ENCODE measurements at regions not wholly inside any gene's neighbourhood (a gene's known extent, or its start where the extent isn't known, plus 50 kb on each side); places are given as distances from the start of the nearest gene placed in this dataset.
"Not testable (repeated sequence)": the region's sequence is repeated elsewhere in the genome, so short reads cannot be mapped to it uniquely, and the experiment has no call there.

GRCh38 chr17:13442361-13442760, 159.4 kb downstream of the HS3ST3A1 start:
- ChIA-PET CTCF (no interaction called here), POLR2A (no interaction called here)

- ChIA-PET POLR2A (no interaction called here), CTCF (no interaction called here)
Observed at GRCh38 chr17:13441873-13442272, 159.9 kb downstream of the HS3ST3A1 start.

DNA sequence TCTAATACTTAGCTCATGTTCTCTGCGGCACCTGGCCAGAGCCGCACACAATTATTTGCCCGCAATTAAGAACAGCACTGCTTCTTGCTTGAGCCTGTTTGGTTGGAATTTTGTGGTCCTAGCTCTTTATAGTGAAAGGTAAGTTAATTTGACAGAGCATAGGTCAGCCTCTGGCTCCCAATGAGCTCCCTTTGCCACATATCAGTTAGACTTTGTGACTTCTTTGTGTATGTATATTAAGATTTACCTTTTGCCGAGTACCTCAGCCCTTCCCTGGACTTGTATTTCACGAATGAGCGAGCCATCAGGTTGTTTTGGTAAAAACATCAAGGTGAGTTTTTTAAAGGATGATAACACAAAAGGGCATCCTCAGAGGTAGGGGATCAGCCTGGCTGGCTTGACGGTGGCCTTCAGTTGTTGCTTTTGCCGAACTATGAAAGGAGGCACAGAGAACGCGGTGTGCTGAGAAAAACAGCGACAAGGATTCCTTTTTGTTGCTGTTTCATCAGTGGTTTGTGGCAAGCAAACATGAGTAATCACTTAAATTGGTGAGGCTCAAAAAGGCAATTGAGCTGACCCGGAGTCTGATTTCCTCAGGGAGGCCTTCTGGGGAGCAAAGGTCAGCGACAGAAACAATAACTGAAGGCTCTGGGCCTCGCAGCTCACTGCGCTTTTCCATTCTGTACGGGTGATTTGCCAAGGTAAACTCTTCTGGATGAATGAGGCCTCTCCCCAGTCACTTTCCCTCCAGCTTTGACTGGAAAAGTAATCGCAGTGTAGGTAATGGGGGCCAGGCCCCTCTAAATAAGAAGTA, 163.6 kb downstream of the HS3ST3A1 start:
- ChIA-PET POLR2A (no interaction called here), CTCF (no interaction called here)

GRCh38 chr17:13435230-13435629, 166.5 kb downstream of the HS3ST3A1 start:
- ChIA-PET CTCF (no interaction called here), POLR2A (no interaction called here)

GRCh38 chr17:13429201-13429600, 172.5 kb downstream of the HS3ST3A1 start:
- CTCF ChIA-PET = no interaction called here
- POLR2A ChIA-PET = no interaction called here

DNA sequence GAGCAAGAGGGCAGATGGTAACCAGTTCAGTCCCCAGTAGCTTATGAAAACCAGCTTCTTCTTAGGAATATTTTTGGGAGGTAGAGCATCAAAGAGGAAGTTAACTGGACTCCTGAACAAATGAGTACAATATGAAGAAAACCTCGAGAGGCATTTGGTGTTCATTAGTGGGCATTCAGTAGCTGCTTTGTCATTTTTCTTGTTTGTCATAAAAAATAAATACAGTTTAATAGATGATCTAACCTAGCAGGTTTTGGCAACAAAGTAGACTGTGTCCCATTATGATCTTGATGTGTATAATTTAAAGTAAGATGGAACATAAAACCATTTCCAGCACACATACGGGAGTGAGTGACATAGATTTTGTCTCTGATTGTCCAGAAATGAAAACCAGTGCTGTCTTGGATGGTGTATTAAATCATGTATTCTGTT, 173.1 kb downstream of the HS3ST3A1 start:
- CTCF ChIA-PET = no interaction called here
- POLR2A ChIA-PET = no interaction called here

DNA sequence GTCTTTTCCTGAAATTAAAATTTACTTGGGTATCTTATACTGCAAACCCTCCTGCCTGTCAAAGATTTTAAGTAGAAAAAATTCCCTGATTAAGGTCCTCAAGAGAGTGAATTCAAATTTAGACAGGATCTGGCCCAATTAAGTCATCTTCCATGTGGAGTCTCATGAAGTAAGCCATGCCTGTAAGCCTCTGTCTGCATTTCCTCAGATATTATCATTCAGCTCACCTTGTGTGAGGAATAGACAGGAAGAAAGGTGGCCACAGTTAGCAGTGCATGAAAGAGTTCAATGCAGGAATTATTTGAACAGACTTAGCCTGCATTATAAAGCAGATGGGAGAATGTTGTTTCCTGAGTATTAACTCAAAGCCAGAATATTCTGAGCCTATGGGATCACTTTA, 174.7 kb downstream of the HS3ST3A1 start:
- CTCF ChIA-PET = no interaction called here
- POLR2A ChIA-PET = no interaction called here

GRCh38 chr17:13425390-13425789, 176.3 kb downstream of the HS3ST3A1 start:
- CTCF ChIA-PET = no interaction called here
- POLR2A ChIA-PET = no interaction called here

DNA sequence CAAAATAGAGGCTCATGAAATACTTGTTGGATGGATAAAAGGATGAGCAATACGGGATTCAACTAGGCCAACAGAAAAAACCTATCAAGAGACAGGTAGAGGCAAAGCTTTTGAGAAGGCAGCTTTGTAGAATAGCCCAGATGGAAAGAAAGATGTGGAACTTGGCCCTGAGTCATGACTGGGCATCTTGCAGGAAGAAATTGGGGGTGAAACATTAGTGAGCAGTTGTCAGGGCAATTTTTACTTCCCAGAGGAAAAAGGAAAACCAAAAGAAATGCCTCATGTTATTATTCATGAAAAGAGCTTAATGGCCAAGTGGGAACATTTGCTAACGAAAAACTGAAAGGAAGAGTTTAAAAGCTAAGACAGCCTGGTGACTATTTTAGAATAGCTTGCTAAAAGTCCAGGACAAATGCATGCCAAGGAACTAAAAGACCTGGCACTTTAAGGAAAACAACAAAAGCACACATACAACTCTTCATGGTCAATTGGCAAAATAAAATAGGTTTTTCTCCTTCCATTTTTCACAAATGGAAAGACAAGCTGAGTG, 180.1 kb downstream of the HS3ST3A1 start:
- POLR2A ChIA-PET = no interaction called here
- CTCF ChIA-PET = no interaction called here

DNA sequence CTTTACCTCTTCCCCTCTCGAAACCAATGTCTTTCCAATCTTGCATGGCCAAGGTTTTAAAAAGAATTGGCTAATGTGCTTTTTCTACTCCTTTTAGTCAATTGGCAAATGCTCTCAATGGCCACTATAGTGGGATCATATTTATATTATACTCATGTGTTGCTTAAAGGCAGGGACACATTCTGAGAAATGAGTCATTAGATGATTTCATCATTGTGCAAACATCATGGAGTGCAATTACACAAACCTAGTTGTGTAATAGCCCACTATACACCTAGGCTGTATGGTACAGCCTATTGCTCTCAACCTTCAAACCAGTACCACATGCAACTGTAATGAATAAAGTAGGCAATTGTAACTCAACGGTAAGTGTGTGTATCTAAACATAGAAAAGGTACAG, 180.9 kb downstream of the HS3ST3A1 start:
- CTCF ChIA-PET = no interaction called here
- POLR2A ChIA-PET = no interaction called here

DNA sequence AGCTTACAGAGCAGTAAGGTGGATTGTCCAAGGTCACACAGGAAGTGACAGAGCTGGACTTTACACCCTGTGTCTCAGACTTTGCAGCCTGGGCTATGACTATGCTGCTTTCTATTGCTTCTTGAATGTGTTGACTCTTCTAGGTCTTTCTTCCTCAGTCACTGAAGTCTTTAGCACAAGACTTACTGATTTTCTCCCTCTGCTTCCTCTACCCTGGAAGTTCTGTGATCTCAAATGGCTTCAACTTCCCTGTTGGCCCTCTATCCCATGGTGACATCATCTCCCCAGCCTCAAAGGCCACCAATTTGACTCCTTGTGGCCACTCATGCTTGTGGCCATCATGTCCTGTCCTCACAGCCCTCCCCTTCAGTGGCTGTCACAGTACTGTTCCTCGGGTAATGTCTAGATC, 181.3 kb downstream of the HS3ST3A1 start:
- POLR2A ChIA-PET = no interaction called here
- CTCF ChIA-PET = no interaction called here

DNA sequence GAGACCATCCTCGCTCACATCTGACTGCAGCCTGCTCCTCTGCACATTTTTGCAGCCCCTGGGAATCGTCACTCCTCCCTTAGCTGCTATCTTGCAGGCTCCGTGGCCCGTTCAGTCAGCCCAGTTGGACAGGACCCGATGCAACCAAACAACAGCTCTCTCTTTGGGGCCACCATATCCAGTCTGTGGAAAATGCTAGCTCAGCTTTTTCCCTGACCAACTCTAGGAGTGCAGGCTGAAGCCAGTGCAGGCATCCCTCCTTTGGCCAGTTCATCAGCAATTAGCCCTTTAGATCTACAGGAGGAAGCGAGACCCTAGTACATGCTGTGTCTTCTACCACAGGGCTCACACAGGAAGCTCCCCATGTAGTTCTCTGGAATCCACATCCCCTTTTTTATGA, 182.1 kb downstream of the HS3ST3A1 start:
- CTCF ChIA-PET = no interaction called here
- POLR2A ChIA-PET = no interaction called here

GRCh38 chr17:13418891-13419290, 182.8 kb downstream of the HS3ST3A1 start:
- ChIA-PET POLR2A (no interaction called here), CTCF (no interaction called here)

DNA sequence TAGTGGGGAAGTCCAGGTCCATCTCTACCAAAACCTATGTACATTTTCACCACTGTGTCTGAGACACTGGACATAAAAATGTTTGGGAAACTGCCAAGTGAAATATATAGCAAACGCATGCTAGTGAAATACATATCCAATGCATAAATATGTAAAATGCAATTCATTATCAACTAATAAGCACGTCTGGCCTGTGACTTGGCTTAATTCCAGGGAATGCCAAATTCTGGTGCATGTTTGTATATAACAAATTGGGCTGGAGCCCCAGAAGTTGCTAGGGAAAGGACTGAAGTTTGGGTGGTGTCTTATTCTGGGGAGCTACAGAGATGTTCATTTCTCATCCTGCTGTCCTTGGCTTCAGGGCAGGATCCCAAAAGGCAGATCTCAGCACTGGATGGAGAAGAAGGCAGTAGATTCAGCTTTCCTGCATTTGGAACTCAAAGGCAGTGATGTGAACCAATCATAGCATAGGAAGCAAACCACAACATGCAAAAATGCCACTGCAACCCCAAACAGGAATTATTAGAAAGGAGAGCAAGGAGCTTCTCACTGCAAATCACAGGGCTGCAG, 184.3 kb downstream of the HS3ST3A1 start:
- CTCF ChIA-PET = no interaction called here
- POLR2A ChIA-PET = no interaction called here

GRCh38 chr17:13416748-13417363, 184.9 kb downstream of the HS3ST3A1 start:
- ChIA-PET CTCF (no interaction called here), POLR2A (no interaction called here)

DNA sequence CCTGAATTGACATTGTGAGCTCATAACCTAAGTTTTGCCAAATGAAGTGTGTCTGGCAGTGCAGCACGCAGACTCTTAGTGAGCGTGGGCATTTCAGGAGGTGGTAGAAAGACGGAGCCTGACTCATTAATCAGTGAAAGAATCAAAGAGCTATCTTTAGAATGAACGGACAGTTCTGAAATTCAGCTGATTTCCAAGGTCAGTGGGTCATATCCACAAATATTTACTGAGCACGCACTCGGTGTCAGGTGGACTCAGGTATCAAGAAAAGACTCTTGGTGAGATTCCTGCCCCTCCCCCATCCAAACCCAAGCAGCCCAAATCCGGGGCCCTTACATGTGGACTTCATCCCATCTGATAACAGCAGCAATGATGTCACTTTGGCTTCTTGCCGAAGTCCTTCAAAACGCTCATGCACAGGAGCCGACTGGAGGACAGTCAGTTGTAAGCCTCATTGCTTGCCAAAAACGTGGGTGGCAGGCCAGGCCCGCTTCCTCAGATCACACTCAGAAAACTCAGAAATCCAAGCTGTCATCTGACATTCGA, 185.8 kb downstream of the HS3ST3A1 start:
- ChIA-PET CTCF (no interaction called here), POLR2A (no interaction called here)

- POLR2A ChIA-PET, CTCF ChIA-PET: not testable (repeated sequence)
Observed at GRCh38 chr17:13415200-13415599, 186.5 kb downstream of the HS3ST3A1 start.

DNA sequence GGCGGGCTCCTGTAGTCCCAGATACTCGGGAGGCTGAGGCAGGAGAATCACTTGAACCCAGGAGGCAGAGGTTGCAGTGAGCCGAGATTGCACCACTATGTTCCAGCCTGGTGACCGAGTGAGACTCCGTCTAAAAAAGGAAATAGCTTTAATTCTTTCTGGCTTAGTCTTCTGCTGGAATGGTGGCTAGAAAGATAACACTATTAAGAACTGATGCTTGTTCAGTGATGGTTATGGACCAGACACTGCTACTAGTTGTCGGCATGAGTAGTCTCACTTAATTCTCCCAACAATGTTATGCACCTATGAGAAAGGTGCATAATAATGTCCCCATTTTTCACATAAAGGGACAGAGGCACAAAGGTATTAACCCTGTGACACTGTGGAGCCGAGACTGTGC, 188.7 kb downstream of the HS3ST3A1 start:
- ChIA-PET POLR2A (no interaction called here), CTCF (no interaction called here)

GRCh38 chr17:13410874-13411273, 190.9 kb downstream of the HS3ST3A1 start:
- POLR2A ChIA-PET = no interaction called here

DNA sequence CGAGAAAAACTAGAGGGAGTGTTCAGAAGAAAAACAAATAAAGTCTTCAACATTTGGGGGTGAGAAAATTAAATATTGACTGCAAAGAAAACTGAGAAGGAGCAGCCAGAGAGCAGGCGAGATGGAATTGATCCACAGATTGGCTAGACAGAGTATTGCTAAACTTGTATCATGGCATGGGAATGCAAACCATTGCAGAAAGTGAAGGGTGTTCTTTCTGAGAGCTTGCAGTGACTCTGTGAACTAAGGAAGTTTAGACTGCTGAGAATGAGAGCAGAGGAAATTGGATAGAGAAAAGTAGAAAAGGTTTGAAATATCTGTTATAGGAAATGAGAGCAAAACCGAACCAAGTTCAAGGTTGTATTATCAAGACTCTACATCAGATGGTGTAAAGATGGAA, 191.5 kb downstream of the HS3ST3A1 start:
- CTCF ChIA-PET = no interaction called here

More at GRCh38 chr17:13410874-13411273, 190.9 kb downstream of the HS3ST3A1 start:
- CTCF ChIA-PET = no interaction called here

DNA sequence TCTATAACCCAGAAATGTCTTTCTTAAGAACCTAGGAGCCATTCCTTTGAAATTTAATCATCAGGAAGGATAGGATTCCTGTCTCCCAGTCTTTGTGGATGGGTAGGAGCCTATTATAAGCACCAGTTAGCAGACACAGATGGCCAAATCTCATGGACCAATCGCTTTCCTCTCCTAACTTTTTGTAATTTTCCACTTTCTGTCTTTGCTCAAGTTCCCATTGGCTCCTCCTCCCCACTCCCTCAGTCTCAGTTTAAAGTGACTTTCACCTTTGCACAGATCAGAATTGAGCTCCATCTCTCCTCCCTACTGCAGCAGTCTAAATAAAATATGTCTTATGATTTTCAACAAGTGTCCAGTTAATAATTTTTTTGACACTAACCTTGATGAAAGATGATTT, 192.3 kb downstream of the HS3ST3A1 start:
- POLR2A ChIA-PET = interaction anchor here (0.6 kb wide), 1 partner anchor 142 kb away, joined by 4 read pairs; no protein-coding TSS in a partner anchor
- CTCF ChIA-PET = no interaction called here

More for the DNA sequence above, 191.5 kb downstream of the HS3ST3A1 start:
- POLR2A ChIA-PET = interaction anchor here (0.6 kb wide), 1 partner anchor 141 kb away, joined by 4 read pairs; no protein-coding TSS in a partner anchor
